Natural killer cell treated with Interleukin-12 subunit alpha and Interleukin-12 subunit beta and Interleukin-15 and Interleukin-18, amount 100 ng/mL, for 72 hours (primary cell): ENCODE measurements at regions not wholly inside any gene's neighbourhood (a gene's known extent, or its start where the extent isn't known, plus 50 kb on each side); places are given as distances from the start of the nearest gene placed in this dataset.

Source experiments
- ATAC-seq, 2 donors: fragments of 150-1000 bp; cut with Tn5 transposase in 1 of 2; sonication (Bioruptor Pico), chemical (Tn5 transposase) in 1 of 2; 2 replicates each; pipeline ENCODE4 v1.10.0; 2021
- DNase-seq: peaks from one replicate; pipeline ENCODE4 v3.0.0; 2022; ENCODE audit warnings: low spot score
- H3K27ac Mint-ChIP-seq, 2 donors: 1 replicate in 1 of 2; 2 replicates in 1 of 2; pipeline ENCODE4 v1.8.0; 2022; ENCODE audit warnings: mixed read lengths in 2 of 2, mild to moderate bottlenecking in 1 of 2, moderate library complexity in 1 of 2
- H3K27me3 Mint-ChIP-seq, 2 donors: 1 replicate in 1 of 2; 2 replicates in 1 of 2; pipeline ENCODE4 v1.8.0; 2022; ENCODE audit warnings: mixed read lengths in 2 of 2
- H3K36me3 Mint-ChIP-seq: one replicate; pipeline ENCODE4 v1.8.0; 2022; ENCODE audit warnings: mixed read lengths
- H3K4me1 Mint-ChIP-seq, 2 donors: 1 replicate in 1 of 2; 2 replicates in 1 of 2; pipeline ENCODE4 v1.8.0; 2022; ENCODE audit warnings: low read depth in 2 of 2, mixed read lengths in 2 of 2, mild to moderate bottlenecking in 1 of 2
- H3K4me3 Mint-ChIP-seq: one replicate; pipeline ENCODE4 v1.8.0; 2022; ENCODE audit warnings: mixed read lengths
- H3K9me3 Mint-ChIP-seq: 2 replicates; pipeline ENCODE4 v1.8.0; 2022; ENCODE audit warnings: mixed read lengths

- Mint-ChIP-seq H3K9me3 (no peaks in the 10 kb centered on the region), H3K36me3 (no peaks in the 10 kb centered on the region), H3K27ac (peak overlapping the region in 1 of 2 donors; percentile 47), H3K4me3 (no peak overlapping the region), H3K27me3 (peaks cover 37 to 46% of the 10 kb centered on the region in 2 donors), H3K4me1 (peaks cover 10 to 30% of the 10 kb centered on the region in 2 donors)
- ATAC-seq: no peak
- DNase-seq: no peak
Measured at GRCh38 chr6:41464019-41464418, 82.2 kb upstream of the FOXP4 start.

GRCh38 chr6:41464481-41464880 is 81.7 kb upstream of the FOXP4 start:
- DNase-seq: no peak
- H3K27me3 Mint-ChIP-seq: peaks cover 38 to 50% of the 10 kb centered on the region in 2 donors

GRCh38 chr6:41466437-41466990 is 79.7 kb upstream of the FOXP4 start:
- ATAC-seq (no peak), DNase-seq (no peak)
- peaks cover 34 to 59% of the 10 kb centered on the region in 2 donors for H3K27me3 Mint-ChIP-seq
- no peaks in the 10 kb centered on the region for H3K36me3 Mint-ChIP-seq
- peak overlapping the region in 1 of 2 donors; percentile 28 for H3K27ac Mint-ChIP-seq
- H3K4me3 Mint-ChIP-seq: no peak overlapping the region
- peaks cover 17 to 34% of the 10 kb centered on the region in 2 donors for H3K4me1 Mint-ChIP-seq
- H3K9me3 Mint-ChIP-seq: no peaks in the 10 kb centered on the region

More at GRCh38 chr6:41464481-41464880, 81.7 kb upstream of the FOXP4 start:
- Mint-ChIP-seq H3K27ac (no peak overlapping the region), H3K9me3 (no peaks in the 10 kb centered on the region), H3K4me1 (peaks cover 10 to 31% of the 10 kb centered on the region in 2 donors), H3K4me3 (no peak overlapping the region), H3K36me3 (no peaks in the 10 kb centered on the region)
- no peak for ATAC-seq

GRCh38 chr6:41467061-41467460 is 79.1 kb upstream of the FOXP4 start:
- no peaks in the 10 kb centered on the region for H3K36me3 Mint-ChIP-seq
- no peak for ATAC-seq
- H3K4me3 Mint-ChIP-seq: no peak overlapping the region
- peaks cover 17 to 35% of the 10 kb centered on the region in 2 donors for H3K4me1 Mint-ChIP-seq
- H3K9me3 Mint-ChIP-seq: no peaks in the 10 kb centered on the region
- H3K27ac Mint-ChIP-seq: peak overlapping the region in 1 of 2 donors; percentile 28
- DNase-seq: no peak
- H3K27me3 Mint-ChIP-seq: peaks cover 33 to 65% of the 10 kb centered on the region in 2 donors

GRCh38 chr6:41467627-41468404 is 78.4 kb upstream of the FOXP4 start:
- H3K27ac Mint-ChIP-seq: no peak overlapping the region
- peaks cover 24 to 42% of the 10 kb centered on the region in 2 donors for H3K4me1 Mint-ChIP-seq
- no peak overlapping the region for H3K4me3 Mint-ChIP-seq
- peaks cover 41 to 72% of the 10 kb centered on the region in 2 donors for H3K27me3 Mint-ChIP-seq
- no peaks in the 10 kb centered on the region for H3K36me3 Mint-ChIP-seq
- no peak for DNase-seq
- H3K9me3 Mint-ChIP-seq: no peaks in the 10 kb centered on the region
- no peak for ATAC-seq

GRCh38 chr6:41469156-41470028 is 76.8 kb upstream of the FOXP4 start:
- no peak for ATAC-seq
- peaks cover 17 to 38% of the 10 kb centered on the region in 2 donors for H3K4me1 Mint-ChIP-seq
- H3K27me3 Mint-ChIP-seq: peaks cover 40 to 66% of the 10 kb centered on the region in 2 donors
- H3K36me3 Mint-ChIP-seq: no peaks in the 10 kb centered on the region
- no peak for DNase-seq
- H3K9me3 Mint-ChIP-seq: no peaks in the 10 kb centered on the region
- peak overlapping the region; percentile 69 for H3K4me3 Mint-ChIP-seq
- H3K27ac Mint-ChIP-seq: peak overlapping the region in 1 of 2 donors; percentile 76

- Mint-ChIP-seq H3K36me3 (no peaks in the 10 kb centered on the region), H3K27ac (peak overlapping the region in 1 of 2 donors; percentile 76), H3K4me1 (peaks cover 23 to 44% of the 10 kb centered on the region in 2 donors), H3K4me3 (peak overlapping the region; percentile 69), H3K9me3 (no peaks in the 10 kb centered on the region), H3K27me3 (peaks cover 40 to 67% of the 10 kb centered on the region in 2 donors)
- DNase-seq (no peak), ATAC-seq (peak; percentile 46 to 55)
Measured at GRCh38 chr6:41470029-41470330, 76.2 kb upstream of the FOXP4 start.

- peaks cover 27 to 47% of the 10 kb centered on the region in 2 donors for H3K4me1 Mint-ChIP-seq
- ATAC-seq (peak; percentile 68 to 85), DNase-seq (peak; percentile 74)
- peak overlapping the region in 1 of 2 donors; percentile 76 for H3K27ac Mint-ChIP-seq
- no peaks in the 10 kb centered on the region for H3K9me3 Mint-ChIP-seq
- no peak overlapping the region for H3K4me3 Mint-ChIP-seq
- peaks cover 44 to 69% of the 10 kb centered on the region in 2 donors for H3K27me3 Mint-ChIP-seq
- no peaks in the 10 kb centered on the region for H3K36me3 Mint-ChIP-seq
Measured at GRCh38 chr6:41470331-41471063, 75.7 kb upstream of the FOXP4 start.

- Mint-ChIP-seq H3K27me3 (peaks cover 42 to 66% of the 10 kb centered on the region in 2 donors), H3K27ac (peak overlapping the region in 1 of 2 donors; percentile 40), H3K9me3 (no peaks in the 10 kb centered on the region), H3K4me3 (no peak overlapping the region), H3K4me1 (peaks cover 27 to 42% of the 10 kb centered on the region in 2 donors), H3K36me3 (no peaks in the 10 kb centered on the region)
- ATAC-seq (no peak), DNase-seq (no peak)
Measured at GRCh38 chr6:41471064-41471895, 74.9 kb upstream of the FOXP4 start.

- ATAC-seq (peak; percentile 44 to 79), DNase-seq (no peak)
- Mint-ChIP-seq H3K9me3 (no peaks in the 10 kb centered on the region), H3K36me3 (no peaks in the 10 kb centered on the region), H3K27me3 (peaks cover 45 to 70% of the 10 kb centered on the region in 2 donors), H3K27ac (peak overlapping the region; percentile 19 to 89), H3K4me3 (peak overlapping the region; percentile 2), H3K4me1 (peaks cover 33 to 40% of the 10 kb centered on the region in 2 donors)
Measured at GRCh38 chr6:41474213-41474933, 71.8 kb upstream of the FOXP4 start.

- no peaks in the 10 kb centered on the region for H3K36me3 Mint-ChIP-seq
- ATAC-seq: no peak
Measured at GRCh38 chr6:41475164-41475563, 71.0 kb upstream of the FOXP4 start.

GRCh38 chr6:41475737-41476357 is 70.3 kb upstream of the FOXP4 start:
- peaks cover 26 to 33% of the 10 kb centered on the region in 2 donors for H3K4me1 Mint-ChIP-seq
- H3K27me3 Mint-ChIP-seq: peaks cover 40 to 63% of the 10 kb centered on the region in 2 donors
- DNase-seq: no peak
- H3K36me3 Mint-ChIP-seq: no peaks in the 10 kb centered on the region
- peak overlapping the region in 1 of 2 donors; percentile 89 for H3K27ac Mint-ChIP-seq
- no peaks in the 10 kb centered on the region for H3K9me3 Mint-ChIP-seq
- ATAC-seq: no peak
- H3K4me3 Mint-ChIP-seq: no peak overlapping the region

More at GRCh38 chr6:41475164-41475563, 71.0 kb upstream of the FOXP4 start:
- no peaks in the 10 kb centered on the region for H3K9me3 Mint-ChIP-seq
- H3K4me3 Mint-ChIP-seq: no peak overlapping the region
- H3K27ac Mint-ChIP-seq: peak overlapping the region; percentile 19 to 89
- H3K4me1 Mint-ChIP-seq: peaks cover 26 to 33% of the 10 kb centered on the region in 2 donors
- no peak for DNase-seq
- peaks cover 40 to 64% of the 10 kb centered on the region in 2 donors for H3K27me3 Mint-ChIP-seq
